Spinal cord (tissue), 9 donors: ENCODE measurements at regions not wholly inside any gene's neighbourhood (a gene's known extent, or its start where the extent isn't known, plus 50 kb on each side); places are given as distances from the start of the nearest gene placed in this dataset.
A peak's percentile ranks its signal among the peaks of the same experiment; 100 is the strongest.
"Not testable (repeated sequence)": the region's sequence is repeated elsewhere in the genome, so short reads cannot be mapped to it uniquely, and the experiment has no call there.

Experiments used
- DNase-seq, 6 donors: peaks; one replicate each; pipeline versions ENCODE4 v3.0.0 to v3.0.0-alpha.2; 2013 to 2015; ENCODE audit warnings: low spot score in 6 of 6, low read depth in 4 of 6
- H3K27ac ChIP-seq: one replicate; pipeline ENCODE4 v1.5.1; 2013; ENCODE audit warnings: low read depth, low read length, control low read depth
- H3K27me3 ChIP-seq: one replicate; pipeline ENCODE4 v1.6.1; 2013; ENCODE audit warnings: low read length; ENCODE audit not compliant: control insufficient read depth, insufficient read depth
- H3K36me3 ChIP-seq: one replicate; pipeline ENCODE4 v1.6.1; 2013; ENCODE audit warnings: low read length; ENCODE audit not compliant: control insufficient read depth, insufficient read depth
- H3K4me1 ChIP-seq: one replicate; pipeline ENCODE4 v1.6.1; 2013; ENCODE audit warnings: low read length; ENCODE audit not compliant: control insufficient read depth, insufficient read depth
- H3K4me3 ChIP-seq: one replicate; pipeline ENCODE4 v1.5.1; 2013; ENCODE audit warnings: low read depth, low read length, control low read depth
- H3K9me3 ChIP-seq: one replicate; pipeline ENCODE4 v1.6.1; 2013; ENCODE audit warnings: low read length; ENCODE audit not compliant: control insufficient read depth, insufficient read depth
- WGBS: methylation state at CpG from one replicate; pipeline ENCODE4 v1.1.5; 2013; ENCODE audit warnings: missing lambda C conversion rate; ENCODE audit not compliant: insufficient coverage; 5-methylcytosine and 5-hydroxymethylcytosine counted together
- donor health status: healthy.

DNA sequence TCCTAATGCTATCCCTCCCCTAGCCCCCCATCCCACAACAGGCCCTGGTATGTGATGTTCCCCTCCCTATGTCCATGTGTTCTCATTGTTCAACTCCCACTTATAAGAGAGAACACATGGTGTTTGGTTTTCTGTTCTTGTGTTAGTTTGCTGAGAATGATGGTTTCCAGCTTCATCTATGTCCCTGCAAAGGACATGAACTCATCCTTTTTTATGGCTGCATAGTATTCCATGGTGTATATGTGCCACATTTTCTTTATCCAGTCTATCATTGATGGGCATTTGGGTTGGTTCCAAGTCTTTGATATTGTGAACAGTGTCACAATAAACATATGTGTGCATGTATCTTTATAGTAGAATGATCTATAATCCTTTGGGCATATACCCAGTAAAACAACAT, 99.2 kb downstream of the OAT start:
- peaks cover 12% of the 10 kb centered on the region for H3K4me1 ChIP-seq
- not testable (repeated sequence) for H3K27ac ChIP-seq, H3K4me3 ChIP-seq, H3K9me3 ChIP-seq, DNase-seq, H3K27me3 ChIP-seq, H3K36me3 ChIP-seq

DNA sequence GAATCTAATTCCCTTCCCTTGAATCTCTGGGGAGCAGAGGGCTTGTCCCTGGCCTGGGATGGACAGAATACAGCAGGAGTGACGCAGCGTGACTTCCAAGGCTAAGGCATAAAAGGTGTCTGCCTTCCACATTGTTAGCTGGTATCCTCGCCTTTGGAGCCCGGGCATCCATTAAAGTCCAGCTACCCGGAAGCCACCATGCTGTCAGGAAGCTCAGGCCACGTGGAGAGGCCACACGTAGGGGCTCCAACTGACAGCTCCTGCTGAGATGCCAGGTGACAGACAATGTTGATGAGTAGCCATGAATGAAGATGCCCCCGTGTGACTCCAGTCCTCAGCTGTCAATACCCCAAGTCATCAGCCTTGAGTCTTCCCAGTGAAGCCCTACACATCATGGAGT, 99.9 kb downstream of the OAT start:
- no peaks in the 10 kb centered on the region for H3K9me3 ChIP-seq
- WGBS = 89% methylated on average over 8 of the region's 8 CpGs
- no peak for DNase-seq
- H3K4me3 ChIP-seq = no peak overlapping the region
- no peak overlapping the region for H3K27ac ChIP-seq
- no peaks in the 10 kb centered on the region for H3K27me3 ChIP-seq
- H3K36me3 ChIP-seq = no peaks in the 10 kb centered on the region
- peaks cover 5% of the 10 kb centered on the region for H3K4me1 ChIP-seq

DNA sequence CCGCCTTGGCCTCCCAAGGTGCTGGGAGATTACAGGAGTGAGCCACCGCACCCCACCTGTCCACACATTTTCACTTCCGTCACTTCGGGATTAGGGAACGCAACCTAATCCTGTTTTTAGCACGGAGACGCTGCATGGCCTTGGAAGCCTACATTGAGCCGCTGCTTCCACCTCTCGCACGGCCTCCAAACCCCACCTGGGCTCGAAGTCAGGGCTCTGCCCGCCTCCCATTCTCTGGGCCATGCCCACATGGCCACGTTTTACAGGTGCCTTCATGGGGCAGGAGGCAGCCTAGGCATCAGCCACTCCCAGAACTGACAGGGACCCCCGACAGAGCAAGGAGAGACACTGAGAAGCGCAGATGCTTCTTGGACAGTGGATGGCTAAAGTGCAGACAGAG, 100.6 kb downstream of the OAT start:
- H3K4me3 ChIP-seq = no peak overlapping the region
- no peaks in the 10 kb centered on the region for H3K9me3 ChIP-seq
- DNase-seq = no peak
- H3K27me3 ChIP-seq = no peaks in the 10 kb centered on the region
- peaks cover 4% of the 10 kb centered on the region for H3K4me1 ChIP-seq
- WGBS = 93% methylated on average over 15 of the region's 15 CpGs
- no peak overlapping the region for H3K27ac ChIP-seq
- H3K36me3 ChIP-seq = no peaks in the 10 kb centered on the region

DNA sequence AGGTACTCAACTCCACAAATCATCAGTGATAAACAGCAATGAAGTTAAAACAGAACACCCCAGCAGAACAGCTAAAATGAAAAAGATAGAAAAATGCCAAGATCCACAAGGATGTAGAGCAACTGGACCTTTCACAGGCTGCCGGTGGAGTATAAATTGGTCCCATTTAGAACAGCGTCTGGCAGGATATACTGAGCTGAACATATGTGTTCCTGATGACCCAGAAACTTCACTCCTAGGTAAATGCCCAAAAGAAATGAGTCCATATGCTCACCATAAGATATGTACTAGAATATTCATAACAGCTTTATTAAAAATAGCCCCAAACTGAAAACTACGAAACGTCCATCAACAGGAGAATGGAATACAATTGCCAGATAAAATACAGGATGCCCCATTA, 102.4 kb downstream of the OAT start:
- DNase-seq = peak in 1 of 6 donors; percentile 35
- Histone ChIP-seq H3K36me3 (no peaks in the 10 kb centered on the region), H3K4me3 (no peak overlapping the region), H3K4me1 (no peaks in the 10 kb centered on the region), H3K27me3 (no peaks in the 10 kb centered on the region), H3K27ac (no peak overlapping the region), H3K9me3 (no peaks in the 10 kb centered on the region)
- WGBS = 65% methylated on average over 2 of the region's 4 CpGs

DNA sequence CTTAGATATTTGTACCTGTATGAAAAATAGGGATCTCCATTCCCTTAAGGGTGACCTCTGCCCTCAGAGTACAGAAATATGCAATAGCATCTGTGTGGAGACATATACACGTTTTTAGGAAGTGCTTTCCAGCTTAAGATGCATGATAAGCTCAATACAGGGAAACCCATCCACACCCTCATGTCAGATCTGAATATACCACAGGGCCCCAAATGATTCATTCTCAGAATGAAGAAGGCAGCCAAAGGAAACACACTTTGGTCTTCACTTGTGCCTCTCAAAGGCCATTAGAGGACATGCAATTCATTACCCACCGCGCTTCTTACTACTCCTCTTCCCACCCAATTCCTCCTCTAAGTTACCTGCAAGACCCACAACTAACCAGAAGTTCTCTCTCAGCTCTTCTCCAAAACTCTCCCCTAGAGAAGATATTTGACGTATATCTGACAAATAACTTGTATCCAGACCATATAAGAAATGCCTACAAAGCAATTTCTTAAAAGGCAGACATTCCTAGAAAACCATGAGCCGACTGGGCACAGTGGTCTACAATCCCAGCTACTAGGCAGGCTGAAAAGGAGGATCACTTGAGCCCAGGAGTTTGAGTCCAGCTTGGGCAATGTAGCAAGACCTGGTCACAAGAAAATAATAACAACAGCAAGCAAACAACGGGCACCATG, 103.0 kb downstream of the OAT start:
- no peak for DNase-seq
- Histone ChIP-seq H3K36me3 (no peaks in the 10 kb centered on the region), H3K27me3 (no peaks in the 10 kb centered on the region), H3K27ac (no peak overlapping the region), H3K4me3 (no peak overlapping the region), H3K9me3 (no peaks in the 10 kb centered on the region), H3K4me1 (no peaks in the 10 kb centered on the region)
- 71% methylated on average over 5 of the region's 6 CpGs for WGBS

DNA sequence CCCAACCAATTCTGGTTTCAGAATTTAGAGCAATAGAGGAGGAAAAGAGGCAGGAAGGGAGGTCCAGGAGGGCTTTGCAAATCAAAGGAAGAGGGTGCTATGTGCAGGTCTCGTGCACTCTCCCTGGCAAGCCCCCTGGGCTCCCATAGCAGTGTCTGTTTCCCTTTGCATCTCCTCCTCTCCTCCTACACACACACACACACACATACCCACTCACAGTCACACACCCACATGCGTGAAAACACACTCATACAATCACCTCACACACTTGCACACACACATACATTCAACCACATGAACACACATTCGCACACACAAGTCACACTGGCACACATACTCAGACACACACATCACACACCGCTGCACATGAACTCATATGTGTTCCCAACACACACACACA, 105.3 kb downstream of the OAT start:
- Histone ChIP-seq H3K27me3 (no peaks in the 10 kb centered on the region), H3K4me1 (no peaks in the 10 kb centered on the region), H3K4me3 (no peak overlapping the region), H3K27ac (no peak overlapping the region), H3K36me3 (no peaks in the 10 kb centered on the region), H3K9me3 (no peaks in the 10 kb centered on the region)
- DNase-seq = no peak
- WGBS = 96% methylated on average over 4 of the region's 4 CpGs

DNA sequence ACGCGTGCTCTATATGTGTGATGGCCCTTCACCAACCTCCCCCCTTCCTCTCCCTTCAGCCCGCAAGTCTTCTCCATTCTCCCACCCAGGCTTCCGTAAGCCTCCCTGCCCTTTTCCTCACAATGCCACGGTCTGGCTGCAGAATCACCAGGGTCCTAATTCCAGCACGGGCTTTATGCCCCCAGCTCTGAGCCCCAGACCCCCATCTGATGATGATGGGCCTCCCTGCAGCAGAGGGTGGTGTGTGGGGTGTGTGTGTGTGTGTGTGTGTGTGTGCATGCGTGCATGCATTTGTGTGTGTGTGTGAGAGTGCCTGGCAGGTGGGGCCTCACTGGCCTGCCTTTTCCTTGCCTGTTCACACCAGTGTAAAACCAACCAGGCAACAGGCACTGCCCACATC, 109.9 kb downstream of the OAT start:
- no peaks in the 10 kb centered on the region for H3K27me3 ChIP-seq
- WGBS = 93% methylated on average over 4 of the region's 7 CpGs
- no peak overlapping the region for H3K4me3 ChIP-seq
- no peaks in the 10 kb centered on the region for H3K9me3 ChIP-seq
- H3K27ac ChIP-seq = no peak overlapping the region
- no peak for DNase-seq
- no peaks in the 10 kb centered on the region for H3K36me3 ChIP-seq
- peaks cover 8% of the 10 kb centered on the region for H3K4me1 ChIP-seq

DNA sequence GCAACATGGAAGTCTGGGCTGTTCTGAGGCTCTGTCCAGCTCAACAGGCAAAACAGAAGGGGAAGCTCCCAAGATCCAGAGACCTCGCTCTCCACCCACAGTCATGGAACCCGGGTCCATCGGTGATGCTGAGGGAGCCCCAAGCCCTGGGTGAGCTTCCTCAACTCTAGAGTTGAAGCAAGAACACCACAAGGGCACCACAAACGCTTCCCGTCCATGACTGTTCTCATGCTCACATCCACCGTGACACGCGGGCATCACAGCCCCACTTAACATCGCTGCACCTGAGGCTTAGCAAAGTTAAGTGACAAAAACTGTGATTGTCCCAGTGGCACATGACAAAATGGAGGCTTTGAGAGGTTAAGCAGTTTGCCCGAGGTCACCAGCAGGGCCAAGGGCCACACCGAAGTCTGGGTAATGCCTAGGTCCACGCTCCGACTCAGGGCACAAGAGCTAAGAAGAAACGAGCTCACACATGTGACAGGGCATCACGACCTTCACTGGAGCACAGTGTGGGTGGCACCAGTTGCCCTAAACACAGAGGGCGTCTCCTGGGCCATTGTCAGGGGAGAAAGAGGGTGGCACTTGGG, 110.6 kb downstream of the OAT start:
- Histone ChIP-seq H3K9me3 (no peaks in the 10 kb centered on the region), H3K4me3 (no peak overlapping the region), H3K27me3 (no peaks in the 10 kb centered on the region), H3K4me1 (peaks cover 8% of the 10 kb centered on the region), H3K27ac (no peak overlapping the region), H3K36me3 (no peaks in the 10 kb centered on the region)
- 83% methylated on average over 16 of the region's 16 CpGs for WGBS
- no peak for DNase-seq

DNA sequence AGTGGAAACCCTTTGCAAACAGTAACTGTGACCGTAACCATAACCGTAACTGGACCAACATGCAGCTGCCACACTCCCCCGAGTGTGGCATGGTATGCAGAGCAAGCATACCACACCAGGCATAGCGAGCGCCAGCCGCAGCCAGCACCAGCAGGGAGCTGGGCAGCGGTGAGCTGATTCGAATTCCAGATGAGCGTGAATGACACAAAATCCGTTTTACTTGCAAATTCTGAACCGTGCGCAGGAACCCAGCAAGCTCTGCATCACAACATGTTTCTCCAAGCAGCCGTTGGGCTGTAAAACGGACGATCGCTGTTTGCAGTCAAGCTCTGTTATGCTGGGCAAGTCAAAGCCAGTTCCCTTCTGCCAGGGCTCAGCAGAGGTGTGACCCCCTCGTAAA, 111.1 kb downstream of the OAT start:
- Histone ChIP-seq H3K4me3 (no peak overlapping the region), H3K4me1 (peaks cover 8% of the 10 kb centered on the region), H3K27me3 (no peaks in the 10 kb centered on the region), H3K36me3 (no peaks in the 10 kb centered on the region), H3K9me3 (no peaks in the 10 kb centered on the region), H3K27ac (no peak overlapping the region)
- 40% methylated on average over 17 of the region's 17 CpGs for WGBS
- peak in 1 of 6 donors; percentile 49 for DNase-seq

DNA sequence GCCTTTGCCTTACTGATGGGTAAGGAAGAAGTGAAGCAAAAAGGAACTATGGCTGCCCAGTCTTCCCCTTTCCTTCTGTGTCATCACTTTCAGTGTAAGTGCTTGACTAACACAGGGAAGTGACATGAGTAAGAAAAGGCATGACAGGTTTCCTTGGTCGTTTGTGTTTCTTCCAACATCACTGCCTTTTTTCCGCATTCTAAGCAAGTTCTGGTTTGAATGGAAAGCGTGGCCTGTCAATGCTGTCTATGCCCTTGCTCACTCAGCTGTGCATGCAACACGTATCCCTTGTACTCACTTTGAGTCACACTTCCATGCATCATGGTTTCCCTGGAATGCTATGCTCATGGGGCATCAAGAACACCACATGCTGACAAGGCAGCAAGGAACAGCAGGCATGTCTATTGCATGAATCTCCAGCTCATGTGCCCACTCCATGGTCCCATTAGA, 111.8 kb downstream of the OAT start:
- Histone ChIP-seq H3K4me1 (peaks cover 8% of the 10 kb centered on the region), H3K27ac (no peak overlapping the region), H3K36me3 (no peaks in the 10 kb centered on the region), H3K4me3 (no peak overlapping the region), H3K27me3 (no peaks in the 10 kb centered on the region), H3K9me3 (no peaks in the 10 kb centered on the region)
- WGBS = 56% methylated on average over 4 of the region's 4 CpGs
- DNase-seq = no peak
